HG03064 (cell line): ENCODE measurements at regions not wholly inside any gene's neighbourhood (a gene's known extent, or its start where the extent isn't known, plus 50 kb on each side); places are given as distances from the start of the nearest gene placed in this dataset.
"Not testable (repeated sequence)": the region's sequence is repeated elsewhere in the genome, so short reads cannot be mapped to it uniquely, and the experiment has no call there.

Experiments
- ATAC-seq: cut with Tn5 transposase; IDR thresholded peaks from one replicate; pipeline ENCODE4 v1.9.1; 2021; ENCODE audit warnings: low read depth; ENCODE audit not compliant: unreplicated experiment

DNA sequence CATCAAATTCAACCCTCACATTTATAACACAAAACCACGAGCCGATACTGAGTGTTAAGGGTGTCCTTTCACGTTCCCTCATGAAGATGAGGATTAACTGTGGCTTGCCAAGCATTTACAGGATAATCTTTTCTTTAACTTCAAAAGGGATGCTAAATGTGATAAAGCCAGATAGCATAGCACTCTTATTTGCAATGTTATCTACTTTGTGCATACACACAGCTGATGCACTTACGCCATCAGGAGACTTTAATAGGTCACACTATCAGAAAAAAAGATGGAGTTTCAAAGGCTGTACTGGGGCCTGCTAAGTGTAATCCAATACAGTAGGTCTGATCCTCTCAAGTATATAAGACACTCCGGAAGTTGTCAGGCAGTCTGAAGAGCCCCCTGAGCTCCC is 572.7 kb downstream of the PIK3C3 start:
- no peak for ATAC-seq

DNA sequence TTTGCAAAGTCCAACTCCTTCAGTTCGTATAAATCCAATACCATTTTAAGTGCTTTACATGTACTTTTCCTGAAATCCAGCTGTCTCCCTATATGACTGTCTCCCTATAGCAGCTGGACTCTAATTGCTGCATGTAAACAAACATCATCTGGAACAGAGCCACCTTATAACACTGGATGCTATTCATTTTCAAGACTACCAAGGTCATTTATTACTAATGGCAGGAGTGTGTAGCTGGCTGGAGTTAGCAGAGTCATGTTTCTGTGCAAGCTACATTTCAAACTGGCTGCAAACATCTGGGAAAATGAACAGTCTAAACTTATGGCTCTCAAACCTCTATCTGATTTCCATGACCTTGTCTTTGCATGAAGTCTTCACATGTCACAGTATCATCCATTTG is 575.2 kb downstream of the PIK3C3 start:
- no peak for ATAC-seq

DNA sequence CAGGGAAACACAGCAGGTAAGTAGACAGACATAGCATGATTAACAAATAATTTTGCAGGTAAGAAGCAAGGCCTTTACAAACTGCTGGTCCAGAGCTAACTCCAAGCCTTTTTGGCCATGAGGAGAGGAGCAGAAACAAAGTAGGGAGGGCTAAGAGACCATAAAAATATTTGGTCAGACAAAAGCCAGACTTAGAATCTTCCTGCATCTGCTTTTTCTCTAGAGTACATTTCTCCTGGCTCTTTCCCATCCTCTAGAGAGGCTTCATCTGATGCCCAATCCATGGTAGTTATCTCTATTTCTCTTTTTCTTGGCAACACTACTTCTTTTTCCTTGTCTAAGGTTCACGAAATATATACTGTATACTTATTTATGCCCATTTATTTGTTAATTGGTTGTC is 577.1 kb downstream of the PIK3C3 start:
- no peak for ATAC-seq

DNA sequence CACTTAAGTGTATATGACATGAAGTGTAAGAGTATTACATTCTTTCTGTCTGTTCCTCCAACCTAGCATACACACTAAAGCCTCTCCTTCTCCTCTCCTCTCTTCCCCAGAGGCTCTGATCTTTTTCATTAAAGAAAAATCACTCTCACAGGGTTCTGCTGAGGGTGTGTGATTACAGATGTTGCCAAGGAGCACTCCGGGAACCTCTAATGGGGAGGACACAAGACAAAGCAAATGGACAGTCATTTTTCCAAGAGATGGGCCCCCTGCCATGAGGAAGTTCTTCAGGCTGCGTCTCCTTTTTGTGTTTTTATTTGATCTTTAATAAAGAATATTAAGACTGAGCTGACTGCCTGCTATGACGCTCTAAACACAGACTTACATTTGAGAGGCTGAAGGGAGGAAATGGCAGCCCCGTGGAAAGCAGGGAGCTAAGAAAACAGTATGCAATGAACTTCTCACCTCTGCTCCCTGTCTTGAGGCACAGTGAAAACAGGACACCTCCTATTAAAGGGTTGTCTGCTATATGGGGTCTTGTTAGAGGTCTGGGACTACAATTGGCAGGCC is 578.1 kb downstream of the PIK3C3 start:
- no peak for ATAC-seq

DNA sequence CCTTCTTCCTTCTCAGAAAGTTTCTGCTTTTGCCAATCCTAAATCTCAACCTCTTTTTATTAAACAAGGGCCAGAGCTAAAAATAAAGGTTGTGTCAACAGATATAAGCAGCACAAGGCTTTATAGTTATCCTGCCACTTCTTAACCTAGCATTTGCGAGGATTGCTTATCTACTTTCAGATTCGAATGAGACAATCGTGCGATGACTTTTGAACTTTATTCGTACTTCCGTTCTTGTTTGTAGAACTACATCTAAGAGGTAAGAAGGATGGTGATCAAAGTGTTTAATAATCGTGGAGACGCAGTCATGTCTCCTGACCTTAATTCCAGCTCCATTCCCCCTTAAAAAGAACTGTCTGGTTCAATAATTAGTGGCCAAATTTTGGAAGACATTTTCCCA is 578.6 kb downstream of the PIK3C3 start:
- no peak for ATAC-seq

DNA sequence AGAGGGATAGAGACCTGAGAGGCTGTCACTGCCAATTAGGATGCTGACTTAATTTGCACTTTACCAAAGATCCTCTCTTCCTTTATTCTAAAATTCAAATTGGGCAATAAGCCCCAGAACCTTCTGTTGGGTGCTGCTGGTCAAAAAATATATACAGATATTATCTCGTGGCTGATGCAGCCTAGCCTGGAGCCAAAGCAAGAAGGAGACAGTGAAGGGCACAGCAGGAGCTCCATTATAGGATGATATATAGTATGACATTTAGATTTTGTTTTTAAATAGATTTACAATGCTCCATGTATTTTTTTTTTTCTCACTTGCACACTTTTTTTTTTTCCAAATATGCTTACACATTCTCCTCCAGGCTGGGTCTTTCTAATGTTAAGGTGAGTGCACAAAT is 579.3 kb downstream of the PIK3C3 start:
- ATAC-seq, result no peak

DNA sequence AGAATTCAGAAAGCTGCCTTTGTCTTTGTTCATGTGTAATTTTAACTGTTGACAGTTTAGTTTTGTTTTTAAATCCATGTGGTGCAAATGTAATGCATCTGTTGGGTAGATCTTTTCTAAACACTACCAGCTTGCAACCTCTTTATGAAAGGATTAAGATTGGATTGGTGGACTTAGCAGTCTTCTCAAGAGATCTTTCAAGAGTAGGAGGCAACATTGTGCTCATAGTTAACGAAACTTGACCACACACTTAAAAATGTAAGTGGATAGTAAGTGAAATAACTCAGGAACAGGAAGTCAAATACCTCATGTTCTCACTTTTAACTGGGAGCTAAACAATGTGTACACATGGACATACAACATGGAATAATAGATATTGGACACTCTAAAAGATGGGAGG is 579.0 kb downstream of the RIT2 start:
- ATAC-seq, result no peak

DNA sequence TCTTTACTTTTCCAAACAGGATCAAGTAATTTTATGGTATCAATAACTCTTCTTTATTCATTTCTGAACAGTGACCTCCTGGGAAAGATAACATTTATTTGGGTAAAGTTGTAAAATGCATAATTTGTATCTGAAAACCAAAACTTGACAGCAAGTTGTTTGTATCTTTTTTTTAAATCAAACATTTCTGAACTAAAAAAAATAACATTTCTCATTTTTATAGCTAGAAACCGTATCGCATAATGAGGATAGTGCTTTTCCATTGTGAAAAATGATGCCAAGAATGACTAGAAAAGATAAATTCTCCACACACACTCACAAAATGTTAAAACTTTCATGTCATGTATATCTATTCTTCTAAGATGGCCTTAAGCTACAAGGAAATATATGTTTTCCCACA is 578.2 kb downstream of the RIT2 start:
- ATAC-seq, result no peak

DNA sequence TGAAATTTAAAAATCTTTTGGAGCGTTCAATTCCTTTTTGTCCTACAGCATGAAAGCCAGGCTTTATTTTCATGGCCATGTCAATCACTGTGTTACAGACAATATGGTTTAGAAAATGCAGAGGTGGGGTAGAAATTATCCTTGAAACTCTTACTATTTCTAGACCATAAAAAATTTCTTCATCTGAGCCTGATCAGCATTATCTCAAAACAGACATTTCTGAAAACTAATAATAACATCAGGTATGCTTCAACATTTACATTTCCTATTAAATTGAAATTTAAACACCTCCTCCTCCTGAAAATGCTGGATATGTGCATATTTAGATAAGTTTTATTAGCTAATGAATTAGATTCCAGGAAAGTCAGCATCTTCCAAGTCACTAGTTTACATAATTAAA is 570.6 kb downstream of the RIT2 start:
- no peak for ATAC-seq

DNA sequence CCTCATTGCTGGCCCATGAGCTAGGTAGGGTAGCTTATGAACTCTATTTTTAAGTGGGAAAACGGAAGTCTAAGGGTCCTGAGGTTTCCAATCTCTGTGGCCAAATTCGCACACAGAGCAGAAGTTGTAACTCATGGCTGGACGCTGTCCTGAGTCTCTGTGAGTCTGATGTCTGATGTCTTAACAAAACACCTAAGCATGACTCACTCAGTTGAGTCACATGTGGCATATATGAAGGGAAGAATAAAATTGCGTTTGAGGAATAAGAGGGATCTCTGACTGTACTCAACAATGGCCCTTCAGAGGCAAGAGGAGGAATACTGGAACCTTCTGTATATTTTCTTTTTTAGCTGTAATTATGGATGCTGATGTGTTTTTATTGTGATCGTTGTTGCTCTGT is 569.7 kb downstream of the RIT2 start:
- no peak for ATAC-seq

DNA sequence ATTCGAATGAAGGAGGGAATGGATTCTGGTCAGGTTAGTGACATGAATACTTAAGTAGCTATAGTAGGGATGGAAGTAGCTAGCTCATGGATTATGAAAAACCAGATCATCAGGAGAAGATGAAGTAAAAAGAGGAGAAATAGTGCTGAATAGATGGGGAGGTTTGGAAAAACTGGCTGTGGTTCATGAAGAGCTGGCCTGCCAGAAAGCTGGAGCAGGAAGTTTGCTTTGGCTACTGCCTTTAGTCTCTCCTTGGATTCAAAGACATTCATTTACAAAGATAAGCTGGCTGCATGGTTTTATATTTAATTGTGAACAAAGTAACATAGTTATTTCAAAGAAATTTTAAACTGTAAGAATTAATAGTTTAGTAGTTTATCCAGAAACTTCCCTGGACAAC is 567.0 kb downstream of the RIT2 start:
- no peak for ATAC-seq

DNA sequence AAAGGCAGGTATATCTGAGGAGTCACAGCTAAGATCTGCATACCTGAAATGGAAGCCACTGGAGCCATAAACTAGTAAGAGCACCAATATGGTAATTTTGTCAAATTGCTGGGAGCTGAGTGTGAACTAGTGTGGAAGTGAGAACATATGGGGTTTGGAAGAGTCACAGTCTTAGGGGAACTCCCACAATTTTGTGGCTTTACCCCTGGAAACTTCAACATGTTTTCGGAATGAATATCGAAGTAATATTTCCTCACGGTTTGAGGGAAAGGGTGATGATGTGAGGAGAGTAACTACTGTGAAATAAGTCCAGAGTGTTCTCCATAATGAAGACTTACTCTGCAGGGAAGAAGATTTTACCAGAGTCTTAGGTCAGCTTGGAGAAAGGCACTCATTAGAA is 565.9 kb downstream of the RIT2 start:
- no peak for ATAC-seq

DNA sequence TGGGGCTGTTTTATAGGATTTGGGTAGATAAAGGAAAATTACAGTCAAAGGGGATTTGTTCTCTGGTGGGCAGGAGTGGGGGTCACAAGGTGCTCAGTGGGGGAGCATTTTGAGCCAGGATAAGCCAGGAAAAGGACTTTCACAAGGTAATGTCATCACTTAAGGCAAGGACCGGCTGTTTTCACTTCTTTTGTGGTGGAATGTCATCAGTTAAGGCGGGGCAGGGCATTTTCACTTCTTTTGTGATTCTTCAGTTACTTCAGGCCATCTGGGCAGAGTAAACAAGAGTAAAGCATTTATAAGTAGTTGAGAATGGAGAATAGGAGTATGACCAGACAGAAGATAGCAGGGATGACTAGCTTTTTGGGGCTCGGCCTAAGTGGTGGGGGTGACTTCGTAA is 562.9 kb downstream of the RIT2 start:
- ATAC-seq, result not testable (repeated sequence)

DNA sequence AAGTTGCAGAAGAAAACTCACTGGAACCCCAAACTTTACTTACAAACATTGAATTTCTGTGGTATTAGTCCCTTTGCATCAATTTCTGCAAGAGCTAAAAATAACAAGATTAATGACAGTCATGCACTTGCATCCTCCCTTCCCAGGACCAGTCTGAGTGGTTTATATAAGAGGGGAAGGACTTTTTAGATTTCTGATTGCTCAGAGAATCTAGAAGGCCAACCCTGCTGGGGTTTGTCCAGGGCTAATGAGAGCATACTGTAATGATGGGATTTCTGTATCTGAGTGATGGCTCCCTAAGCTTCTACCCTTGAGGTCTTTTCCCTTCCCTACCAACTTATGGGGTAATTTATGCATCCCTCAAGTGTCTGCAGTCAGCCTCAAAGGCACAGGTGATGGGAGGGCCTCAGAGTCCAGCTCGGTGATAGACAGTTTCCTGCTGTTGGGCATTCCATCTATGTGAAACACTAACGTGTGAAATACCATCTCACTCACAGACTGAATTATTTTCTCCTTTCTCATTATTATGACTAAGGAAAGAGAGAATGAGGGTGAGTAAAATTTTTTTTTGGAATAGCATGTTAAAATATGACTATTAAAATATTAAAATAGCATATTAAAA is 556.3 kb downstream of the RIT2 start:
- no peak for ATAC-seq

DNA sequence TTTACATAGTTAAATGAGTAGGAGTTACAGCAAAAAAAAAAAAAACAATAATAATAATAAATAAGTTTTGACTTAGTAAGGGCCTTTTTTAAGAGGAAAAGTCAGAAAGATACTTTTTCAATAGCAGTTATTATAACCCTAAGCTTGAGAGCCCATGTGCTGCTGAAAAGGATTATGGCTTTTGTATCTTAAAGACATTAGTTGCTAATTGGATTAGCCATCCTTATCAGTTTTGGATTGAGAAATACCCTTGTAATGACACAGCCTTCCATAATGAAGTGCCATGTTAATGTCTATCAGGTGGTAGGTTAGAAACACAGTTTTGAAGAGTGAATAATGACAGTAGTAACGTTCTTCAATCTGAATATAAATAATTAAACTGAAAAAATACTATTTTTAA is 554.0 kb downstream of the RIT2 start:
- ATAC-seq, result no peak

DNA sequence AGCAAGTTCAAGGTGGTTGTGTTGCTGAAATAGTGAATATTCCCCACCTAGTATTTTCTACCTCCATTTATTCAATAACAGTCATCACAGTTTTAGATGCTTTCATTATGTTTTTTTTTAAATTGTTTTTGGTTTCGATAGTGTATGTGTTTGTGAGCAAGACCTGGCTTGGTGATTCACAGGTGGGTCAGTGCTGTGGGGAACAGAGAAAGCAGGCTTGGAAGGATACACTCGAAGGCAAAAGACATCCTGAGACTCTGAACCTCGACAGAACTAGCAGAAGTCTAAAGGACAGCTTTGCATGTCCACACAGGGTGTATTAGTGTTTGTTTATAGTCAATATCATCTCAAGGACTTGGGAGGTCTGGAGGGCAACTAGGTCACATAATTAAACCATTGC is 551.5 kb downstream of the RIT2 start:
- no peak for ATAC-seq

DNA sequence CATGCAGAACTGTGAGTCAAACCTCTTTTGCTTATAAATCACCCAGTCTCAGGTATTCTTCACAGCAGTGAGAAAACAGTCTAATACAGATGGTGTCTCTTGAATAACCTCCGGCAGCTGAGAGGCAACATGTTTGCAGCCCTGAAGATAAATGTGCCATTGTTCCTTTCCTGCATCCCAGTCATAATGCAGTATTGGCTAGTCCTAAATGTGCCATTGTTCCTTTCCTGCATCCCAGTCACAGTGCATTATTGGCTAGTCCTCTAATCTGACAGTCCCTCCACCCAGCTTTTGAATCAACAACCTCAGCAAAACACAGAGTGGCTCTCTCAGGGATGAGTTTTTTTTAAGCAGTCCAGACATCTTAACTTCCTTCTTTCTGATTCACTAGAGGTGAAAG is 550.7 kb downstream of the RIT2 start:
- ATAC-seq, result no peak

DNA sequence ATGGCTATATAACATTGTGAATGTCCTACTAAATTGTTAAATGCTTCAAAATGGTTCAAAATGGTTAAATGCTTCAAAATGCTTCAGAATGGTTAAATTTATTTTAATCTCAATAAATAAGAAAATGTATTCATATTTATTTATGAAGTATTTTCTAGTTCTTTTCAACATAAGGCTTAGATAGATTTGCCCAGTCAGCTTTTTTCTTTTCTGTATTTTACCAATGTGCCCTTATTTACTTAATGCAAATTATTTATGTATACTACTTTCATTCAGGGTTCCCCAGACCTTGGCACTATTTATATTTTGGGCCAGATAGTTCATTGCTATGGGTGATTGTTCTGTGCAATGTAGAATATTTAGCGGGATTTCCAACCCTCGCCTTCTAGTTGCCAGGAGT is 546.7 kb downstream of the RIT2 start:
- ATAC-seq, result no peak

DNA sequence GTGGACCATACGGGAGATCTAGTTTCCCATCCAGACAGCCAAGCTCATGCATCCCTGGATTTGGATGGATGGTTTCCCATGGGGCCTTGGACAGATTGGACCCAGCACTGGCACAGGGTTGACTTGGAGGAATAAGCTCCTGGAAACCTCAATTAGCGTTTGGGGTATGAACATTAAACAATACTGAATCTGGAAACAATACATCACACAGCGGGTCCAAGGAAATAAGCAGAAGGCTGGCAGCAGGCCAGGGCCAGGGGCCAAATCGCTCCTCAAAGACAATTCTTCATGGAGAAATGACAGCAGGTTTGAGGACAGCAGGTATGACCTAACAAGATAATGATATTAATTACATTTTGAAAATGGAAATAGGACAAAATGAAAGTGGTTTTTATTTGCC is 540.6 kb downstream of the RIT2 start:
- ATAC-seq, result no peak

DNA sequence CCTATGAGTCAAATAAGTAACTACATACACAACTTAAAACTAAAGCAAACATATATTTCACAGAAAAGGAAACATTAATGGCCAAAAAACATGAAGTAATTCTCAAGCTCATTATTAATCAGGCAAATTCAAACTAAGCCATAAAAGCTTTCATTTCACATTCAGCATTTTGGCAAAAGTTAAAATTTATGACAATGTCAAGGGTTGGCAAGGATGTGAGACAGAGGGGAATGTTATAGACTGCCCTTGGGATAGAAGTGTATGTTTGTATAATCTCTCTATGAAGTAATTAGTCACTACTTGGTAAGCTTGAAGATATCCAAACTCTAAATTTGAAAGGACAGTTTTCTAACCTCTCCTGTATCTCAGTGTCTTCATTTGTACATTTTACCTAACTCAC is 539.4 kb downstream of the RIT2 start:
- ATAC-seq, result no peak

DNA sequence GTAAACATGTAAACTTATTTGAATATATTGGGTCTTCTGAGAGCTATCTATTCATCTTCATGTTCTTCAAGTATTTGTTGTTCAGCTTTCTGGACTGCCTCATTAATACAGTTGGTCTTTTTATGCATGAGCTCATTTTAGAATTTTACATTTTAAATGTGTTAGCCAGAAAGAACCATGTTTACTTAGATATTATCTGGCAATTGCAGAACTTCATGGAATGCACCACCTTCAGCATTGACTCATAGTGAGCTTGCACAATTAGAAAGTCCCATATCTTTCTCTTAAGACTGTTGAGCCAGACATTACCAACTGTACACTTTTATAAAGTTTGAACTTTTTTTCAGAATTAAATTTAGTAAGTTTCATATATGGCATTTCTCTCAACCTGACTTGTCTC is 536.7 kb downstream of the RIT2 start:
- no peak for ATAC-seq

DNA sequence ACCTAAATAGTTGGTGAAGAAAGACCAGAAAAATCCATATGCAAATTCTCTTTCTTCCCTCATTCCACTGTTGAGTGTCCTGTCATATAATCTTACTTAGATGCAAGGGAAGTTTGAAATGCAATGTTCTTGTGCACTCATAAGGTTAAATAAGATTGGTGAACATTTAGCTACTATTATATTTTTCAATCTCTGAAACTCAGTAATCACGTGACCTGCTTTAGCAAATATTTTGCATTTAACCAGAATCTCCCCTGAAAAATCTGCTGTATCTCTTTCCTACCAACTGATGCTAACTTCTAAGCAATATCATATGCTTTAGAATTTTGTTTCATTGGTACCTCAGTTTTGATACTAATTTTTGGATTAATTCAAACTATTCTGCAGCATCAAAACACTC is 533.2 kb downstream of the RIT2 start:
- no peak for ATAC-seq

DNA sequence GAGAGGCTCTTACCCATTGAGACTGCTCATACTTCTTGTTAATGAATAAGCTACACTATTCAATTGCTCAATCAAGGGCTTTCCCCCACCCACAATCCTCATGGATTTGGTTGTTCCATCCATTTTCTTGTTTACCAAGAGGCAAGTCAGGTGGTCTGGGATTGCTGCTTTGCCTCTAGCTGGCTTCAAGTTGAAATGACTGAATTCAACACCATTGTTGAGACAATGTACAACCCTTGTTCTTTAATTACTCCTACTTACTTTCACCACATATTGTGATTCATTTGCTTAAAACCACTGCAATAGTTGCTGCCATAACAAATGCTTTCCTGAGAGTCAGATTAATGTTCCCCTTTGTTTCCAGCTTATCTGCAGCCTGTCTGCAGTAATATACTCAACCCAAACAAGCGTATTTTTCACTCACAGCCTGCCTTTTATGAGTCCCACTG is 532.2 kb downstream of the RIT2 start:
- ATAC-seq, result no peak
